ENCODE measurements at regions not wholly inside any gene's neighbourhood (a gene's known extent, or its start where the extent isn't known, plus 50 kb on each side); places are given as distances from the start of the nearest gene placed in this dataset.

GRCh38 chr15:66886241-66886675 lies 179.1 kb upstream of the SMAD3 start:
- TF ChIP-seq CTCF (IDR thresholded peaks at IDR 0.05; ENCODE audit: low read length) (no peak), EZH2 (optimal IDR thresholded peaks at IDR 0.05; ENCODE audit: low read depth, low read length) (no peak), EZH2phosphoT487 (IDR thresholded peaks at IDR 0.05; ENCODE audit: low read length) (no peak)

Measured in MM.1S (cell line).